ENCODE measurements at regions not wholly inside any gene's neighbourhood (a gene's known extent, or its start where the extent isn't known, plus 50 kb on each side); places are given as distances from the start of the nearest gene placed in this dataset.
"Not testable (repeated sequence)": the region's sequence is repeated elsewhere in the genome, so short reads cannot be mapped to it uniquely, and the experiment has no call there.

DNA sequence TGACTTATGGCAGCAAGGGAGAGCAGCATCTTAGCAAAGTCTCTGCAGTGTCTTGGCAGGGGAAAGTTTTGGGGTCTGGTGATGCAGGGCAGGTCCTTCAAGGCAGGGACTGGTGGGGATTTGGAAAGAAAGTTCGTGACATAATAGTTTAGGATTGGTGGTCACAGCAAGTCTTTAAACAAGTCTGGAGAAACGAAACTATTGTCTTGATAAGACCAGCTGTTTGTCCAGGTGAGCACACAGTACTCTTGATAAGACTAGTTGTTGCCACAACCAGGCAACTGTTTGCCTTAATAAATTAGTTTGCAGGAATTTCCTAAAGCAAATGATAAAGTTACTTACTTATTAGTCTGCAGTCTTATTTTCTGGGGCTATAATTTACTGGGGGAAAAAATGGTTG is 136.1 kb downstream of the AKR1D1 start:
- H3K4me1 ChIP-seq, result no peaks in the 10 kb centered on the region
- DNase-seq, result no peak
- no peak overlapping the region for H3K4me3 ChIP-seq
- no peaks in the 10 kb centered on the region for H3K36me3 ChIP-seq
- H3K27me3 ChIP-seq, result no peaks in the 10 kb centered on the region
- no peak overlapping the region for H3K27ac ChIP-seq
- TF ChIP-seq POLR2A (IDR thresholded peaks at IDR 0.05), result no peak
- TF ChIP-seq, protein P1, sequence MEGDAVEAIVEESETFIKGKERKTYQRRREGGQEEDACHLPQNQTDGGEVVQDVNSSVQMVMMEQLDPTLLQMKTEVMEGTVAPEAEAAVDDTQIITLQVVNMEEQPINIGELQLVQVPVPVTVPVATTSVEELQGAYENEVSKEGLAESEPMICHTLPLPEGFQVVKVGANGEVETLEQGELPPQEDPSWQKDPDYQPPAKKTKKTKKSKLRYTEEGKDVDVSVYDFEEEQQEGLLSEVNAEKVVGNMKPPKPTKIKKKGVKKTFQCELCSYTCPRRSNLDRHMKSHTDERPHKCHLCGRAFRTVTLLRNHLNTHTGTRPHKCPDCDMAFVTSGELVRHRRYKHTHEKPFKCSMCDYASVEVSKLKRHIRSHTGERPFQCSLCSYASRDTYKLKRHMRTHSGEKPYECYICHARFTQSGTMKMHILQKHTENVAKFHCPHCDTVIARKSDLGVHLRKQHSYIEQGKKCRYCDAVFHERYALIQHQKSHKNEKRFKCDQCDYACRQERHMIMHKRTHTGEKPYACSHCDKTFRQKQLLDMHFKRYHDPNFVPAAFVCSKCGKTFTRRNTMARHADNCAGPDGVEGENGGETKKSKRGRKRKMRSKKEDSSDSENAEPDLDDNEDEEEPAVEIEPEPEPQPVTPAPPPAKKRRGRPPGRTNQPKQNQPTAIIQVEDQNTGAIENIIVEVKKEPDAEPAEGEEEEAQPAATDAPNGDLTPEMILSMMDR (IDR thresholded peaks at IDR 0.05 in 4 of 5, conservative IDR thresholded peaks at IDR 0.05 in 1 of 5), result no peak
- no peaks in the 10 kb centered on the region for H3K9me3 ChIP-seq
- in situ Hi-C loops (cut with MboI; ENCODE audit: low sequenced_read_pairs in 4 of 4) (no loop called here), intact Hi-C loops (cut with DNase I; ENCODE audit: low total_unique reads) (no loop called here)
- ATAC-seq, result no peak

DNA sequence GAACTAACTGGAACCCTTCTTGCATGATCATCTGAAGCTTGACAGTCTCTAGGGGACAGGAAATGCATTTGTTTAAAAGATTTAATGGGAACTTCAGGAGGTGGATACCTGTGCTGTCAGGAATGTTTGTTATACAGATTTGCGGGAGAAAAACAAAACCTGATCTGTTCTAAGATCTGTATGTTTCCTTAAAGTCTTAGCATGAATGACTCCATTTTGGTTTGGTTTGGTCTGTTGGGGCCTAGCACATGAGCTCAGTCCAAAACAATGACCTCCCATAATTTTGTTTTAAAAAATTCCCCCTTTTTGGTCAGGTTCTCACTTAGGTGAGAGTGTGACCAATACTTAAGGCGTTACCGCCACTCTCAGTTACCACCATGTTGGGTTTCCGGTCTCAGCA is 138.7 kb downstream of the AKR1D1 start:
- DNase-seq, result no peak
- ATAC-seq, result no peak
- no peaks in the 10 kb centered on the region for H3K9me3 ChIP-seq
- intact Hi-C loops (cut with DNase I; ENCODE audit: low total_unique reads) (no loop called here), in situ Hi-C loops (cut with MboI; ENCODE audit: low sequenced_read_pairs in 4 of 4) (no loop called here)
- H3K27ac ChIP-seq, result no peak overlapping the region
- no peaks in the 10 kb centered on the region for H3K27me3 ChIP-seq
- H3K36me3 ChIP-seq, result no peaks in the 10 kb centered on the region
- no peak overlapping the region for H3K4me3 ChIP-seq
- H3K4me1 ChIP-seq, result no peaks in the 10 kb centered on the region
- TF ChIP-seq, protein P1 (IDR thresholded peaks at IDR 0.05 in 4 of 5, conservative IDR thresholded peaks at IDR 0.05 in 1 of 5), result no peak
- TF ChIP-seq POLR2A (IDR thresholded peaks at IDR 0.05), result no peak

DNA sequence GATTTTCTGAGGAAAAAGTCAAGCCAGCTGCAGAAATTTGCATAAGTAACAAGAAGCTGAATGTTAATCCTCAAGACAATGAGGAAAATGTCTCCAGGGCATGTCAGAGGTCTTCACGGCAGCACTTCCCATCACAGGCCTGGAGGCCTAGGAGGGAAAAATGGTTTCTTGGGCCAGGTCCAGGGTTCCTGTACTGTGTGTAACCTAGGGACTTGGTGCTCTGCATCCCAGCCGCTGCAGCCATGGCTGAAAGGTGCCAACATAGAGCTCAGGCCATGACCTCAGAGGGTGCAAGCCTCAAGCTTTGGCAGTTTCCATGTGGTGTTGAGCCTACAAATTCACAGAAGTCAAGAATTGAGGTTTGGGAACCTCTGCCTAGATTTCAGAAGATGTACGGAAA is 144.1 kb downstream of the AKR1D1 start:
- H3K4me3 ChIP-seq; in situ Hi-C loops (cut with MboI; ENCODE audit: low sequenced_read_pairs in 4 of 4); ATAC-seq; DNase-seq; intact Hi-C loops (cut with DNase I; ENCODE audit: low total_unique reads); H3K9me3 ChIP-seq; H3K27ac ChIP-seq; H3K4me1 ChIP-seq; H3K27me3 ChIP-seq; H3K36me3 ChIP-seq: not testable (repeated sequence)

DNA sequence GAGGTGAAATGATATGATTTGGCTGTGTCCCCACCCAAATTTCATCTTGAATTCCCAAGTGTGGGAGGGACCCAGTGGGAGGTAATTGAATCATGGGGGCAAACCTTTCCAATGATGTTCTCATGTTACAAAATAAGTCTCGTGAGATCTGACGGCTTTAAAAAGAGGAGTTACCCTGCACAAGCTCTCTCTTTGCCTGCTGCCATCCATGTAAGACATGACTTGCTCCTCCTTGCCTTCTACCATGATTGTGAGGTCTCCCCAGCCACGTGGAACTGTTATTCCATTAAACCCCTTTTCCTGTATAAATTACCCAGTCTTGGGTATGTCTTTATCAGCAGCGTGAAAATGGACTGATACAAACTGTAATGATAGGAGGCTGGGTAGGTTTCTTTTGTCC is 145.1 kb downstream of the AKR1D1 start:
- H3K27me3 ChIP-seq; in situ Hi-C loops (cut with MboI; ENCODE audit: low sequenced_read_pairs in 4 of 4); H3K9me3 ChIP-seq; H3K4me1 ChIP-seq; intact Hi-C loops (cut with DNase I; ENCODE audit: low total_unique reads); H3K27ac ChIP-seq; H3K4me3 ChIP-seq; H3K36me3 ChIP-seq; ATAC-seq; DNase-seq: not testable (repeated sequence)

DNA sequence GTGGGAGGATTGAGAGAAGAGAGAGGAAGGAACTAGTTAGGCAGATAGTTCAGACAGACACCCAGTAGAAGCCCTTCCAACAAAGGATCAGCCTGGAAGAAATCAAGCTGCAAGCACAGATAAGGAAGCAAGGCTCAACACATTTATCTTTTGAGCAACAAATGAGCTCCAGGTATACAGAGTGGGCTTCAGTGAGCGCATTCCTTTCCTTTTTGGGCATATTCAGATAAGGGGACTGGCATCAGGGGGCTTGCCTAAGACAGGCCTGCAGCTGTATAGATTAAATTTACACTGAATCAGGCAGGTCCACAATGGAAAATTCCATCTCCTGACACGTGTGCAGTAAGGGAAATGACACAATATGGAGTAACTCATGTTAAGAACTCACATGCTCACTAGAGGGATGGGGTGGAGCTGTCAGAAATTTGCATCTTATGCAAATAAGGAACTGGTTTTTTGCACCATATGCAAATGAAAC is 147.2 kb downstream of the AKR1D1 start:
- ATAC-seq (no peak), DNase-seq (no peak)
- no peak for TF ChIP-seq POLR2A (IDR thresholded peaks at IDR 0.05)
- TF ChIP-seq, protein P1 (IDR thresholded peaks at IDR 0.05 in 4 of 5, conservative IDR thresholded peaks at IDR 0.05 in 1 of 5), result no peak
- no peaks in the 10 kb centered on the region for H3K36me3 ChIP-seq
- no peaks in the 10 kb centered on the region for H3K4me1 ChIP-seq
- H3K4me3 ChIP-seq, result no peak overlapping the region
- H3K27me3 ChIP-seq, result no peaks in the 10 kb centered on the region
- intact Hi-C loops (cut with DNase I; ENCODE audit: low total_unique reads), result no loop called here
- no peaks in the 10 kb centered on the region for H3K9me3 ChIP-seq
- H3K27ac ChIP-seq, result no peak overlapping the region
- in situ Hi-C loops (cut with MboI; ENCODE audit: low sequenced_read_pairs in 4 of 4), result no loop called here

DNA sequence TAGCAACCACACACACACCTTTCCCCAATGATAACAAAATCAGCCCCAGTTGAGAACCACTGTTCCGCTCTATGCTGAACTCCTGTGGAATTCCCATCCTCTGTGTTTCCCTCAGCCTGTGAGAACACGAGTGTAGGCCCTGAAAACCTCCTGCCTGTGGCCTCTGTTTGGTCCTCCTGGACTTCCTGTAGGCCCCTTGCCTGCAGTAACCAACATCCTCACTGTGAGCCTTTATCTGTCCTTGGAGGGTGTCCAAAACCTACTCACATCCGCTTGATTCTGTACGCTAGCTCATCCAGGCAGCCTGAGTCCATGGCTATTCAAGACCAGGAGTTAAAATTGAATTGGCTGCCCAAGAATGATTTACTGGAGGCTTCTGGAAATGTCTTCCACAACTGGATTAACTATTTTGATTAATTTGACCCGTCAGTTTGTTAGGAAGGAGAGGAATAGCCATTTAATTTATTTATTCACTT is 149.8 kb downstream of the AKR1D1 start:
- no peak overlapping the region for H3K27ac ChIP-seq
- no peak overlapping the region for H3K4me3 ChIP-seq
- ATAC-seq (no peak), DNase-seq (no peak)
- no peaks in the 10 kb centered on the region for H3K27me3 ChIP-seq
- in situ Hi-C loops (cut with MboI; ENCODE audit: low sequenced_read_pairs in 4 of 4) (no loop called here), intact Hi-C loops (cut with DNase I; ENCODE audit: low total_unique reads) (no loop called here)
- TF ChIP-seq, protein P1 (IDR thresholded peaks at IDR 0.05 in 4 of 5, conservative IDR thresholded peaks at IDR 0.05 in 1 of 5), result no peak
- TF ChIP-seq POLR2A (IDR thresholded peaks at IDR 0.05), result no peak
- no peaks in the 10 kb centered on the region for H3K4me1 ChIP-seq
- H3K36me3 ChIP-seq, result no peaks in the 10 kb centered on the region
- no peaks in the 10 kb centered on the region for H3K9me3 ChIP-seq
